BE2C (cell line): ENCODE measurements at regions not wholly inside any gene's neighbourhood (a gene's known extent, or its start where the extent isn't known, plus 50 kb on each side); places are given as distances from the start of the nearest gene placed in this dataset.

ENCODE experiments used
- DNase-seq: peaks from one replicate; pipeline ENCODE4 v3.0.0-alpha.2; 2020
- H3K27me3 ChIP-seq: fragments of 250-450 bp; sonication (Bioruptor Pico); 2 replicates; pipeline ENCODE4 v1.5.1; 2020; ENCODE audit warnings: mild to moderate bottlenecking
- H3K36me3 ChIP-seq: fragments of 250-450 bp; sonication (Bioruptor Pico); 2 replicates; pipeline ENCODE4 v1.5.1; 2020; ENCODE audit warnings: mild to moderate bottlenecking
- H3K4me1 ChIP-seq: fragments of 250-450 bp; sonication (Bioruptor Pico); 2 replicates; pipeline ENCODE4 v1.5.1; 2020
- H3K4me3 ChIP-seq: 2 replicates; pipeline ENCODE4 v1.5.1; 2011; ENCODE audit warnings: low read depth, low read length
- H3K9me3 ChIP-seq: fragments of 250-450 bp; sonication (Bioruptor Pico); 2 replicates; pipeline ENCODE4 v1.5.1; 2020
- TF ChIP-seq, protein P1 (sequence below): IDR thresholded peaks from 2 replicates; pipeline ENCODE4 v1.5.1; 2012; ENCODE audit warnings: mild to moderate bottlenecking, low read depth, low read length

DNA sequence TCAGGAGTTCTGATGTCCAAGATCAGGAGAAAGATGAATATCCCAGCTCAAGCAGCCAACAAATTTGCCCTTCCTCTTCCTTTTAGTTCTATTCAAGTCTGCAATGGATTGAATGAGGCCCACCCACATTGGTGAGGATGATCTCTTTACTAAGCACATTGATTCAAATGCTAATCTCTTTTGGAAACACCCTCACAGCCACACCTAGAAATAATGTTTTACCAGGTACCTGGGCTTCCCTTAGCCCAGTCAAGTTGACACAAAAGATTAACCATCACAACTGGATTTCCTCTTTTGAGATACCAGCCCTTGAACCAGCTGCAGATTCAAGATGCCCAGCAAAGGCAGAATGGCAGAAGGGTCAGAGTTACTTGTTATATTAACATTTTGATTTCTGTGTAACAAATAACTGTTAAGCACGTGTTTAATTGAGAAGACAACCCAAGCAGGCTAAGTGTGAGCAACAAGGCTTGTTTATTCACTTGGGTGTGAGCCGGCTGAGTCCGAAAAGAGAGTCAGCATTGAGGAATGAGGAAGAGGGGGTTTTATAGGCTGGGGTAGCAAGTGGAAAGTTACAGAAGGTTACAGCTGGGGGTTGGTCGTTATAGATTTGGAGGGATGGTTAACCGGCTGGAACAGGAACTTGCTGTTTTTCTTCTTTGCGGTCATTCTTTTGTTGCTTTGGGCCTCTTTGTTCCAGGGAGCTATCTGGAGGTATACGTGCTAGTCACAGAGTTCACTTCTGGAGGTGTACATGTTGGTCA is 180.3 kb downstream of the EMP1 start:
- no peaks in the 10 kb centered on the region for H3K9me3 ChIP-seq
- no peaks in the 10 kb centered on the region; the same call in 1 of the 2 replicates for H3K4me1 ChIP-seq
- TF ChIP-seq, protein P1, sequence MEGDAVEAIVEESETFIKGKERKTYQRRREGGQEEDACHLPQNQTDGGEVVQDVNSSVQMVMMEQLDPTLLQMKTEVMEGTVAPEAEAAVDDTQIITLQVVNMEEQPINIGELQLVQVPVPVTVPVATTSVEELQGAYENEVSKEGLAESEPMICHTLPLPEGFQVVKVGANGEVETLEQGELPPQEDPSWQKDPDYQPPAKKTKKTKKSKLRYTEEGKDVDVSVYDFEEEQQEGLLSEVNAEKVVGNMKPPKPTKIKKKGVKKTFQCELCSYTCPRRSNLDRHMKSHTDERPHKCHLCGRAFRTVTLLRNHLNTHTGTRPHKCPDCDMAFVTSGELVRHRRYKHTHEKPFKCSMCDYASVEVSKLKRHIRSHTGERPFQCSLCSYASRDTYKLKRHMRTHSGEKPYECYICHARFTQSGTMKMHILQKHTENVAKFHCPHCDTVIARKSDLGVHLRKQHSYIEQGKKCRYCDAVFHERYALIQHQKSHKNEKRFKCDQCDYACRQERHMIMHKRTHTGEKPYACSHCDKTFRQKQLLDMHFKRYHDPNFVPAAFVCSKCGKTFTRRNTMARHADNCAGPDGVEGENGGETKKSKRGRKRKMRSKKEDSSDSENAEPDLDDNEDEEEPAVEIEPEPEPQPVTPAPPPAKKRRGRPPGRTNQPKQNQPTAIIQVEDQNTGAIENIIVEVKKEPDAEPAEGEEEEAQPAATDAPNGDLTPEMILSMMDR: no peak
- H3K36me3 ChIP-seq: no peaks in the 10 kb centered on the region
- H3K4me3 ChIP-seq: no peak overlapping the region
- no peaks in the 10 kb centered on the region; the same call in 1 of the 2 replicates for H3K27me3 ChIP-seq
- no peak for DNase-seq

DNA sequence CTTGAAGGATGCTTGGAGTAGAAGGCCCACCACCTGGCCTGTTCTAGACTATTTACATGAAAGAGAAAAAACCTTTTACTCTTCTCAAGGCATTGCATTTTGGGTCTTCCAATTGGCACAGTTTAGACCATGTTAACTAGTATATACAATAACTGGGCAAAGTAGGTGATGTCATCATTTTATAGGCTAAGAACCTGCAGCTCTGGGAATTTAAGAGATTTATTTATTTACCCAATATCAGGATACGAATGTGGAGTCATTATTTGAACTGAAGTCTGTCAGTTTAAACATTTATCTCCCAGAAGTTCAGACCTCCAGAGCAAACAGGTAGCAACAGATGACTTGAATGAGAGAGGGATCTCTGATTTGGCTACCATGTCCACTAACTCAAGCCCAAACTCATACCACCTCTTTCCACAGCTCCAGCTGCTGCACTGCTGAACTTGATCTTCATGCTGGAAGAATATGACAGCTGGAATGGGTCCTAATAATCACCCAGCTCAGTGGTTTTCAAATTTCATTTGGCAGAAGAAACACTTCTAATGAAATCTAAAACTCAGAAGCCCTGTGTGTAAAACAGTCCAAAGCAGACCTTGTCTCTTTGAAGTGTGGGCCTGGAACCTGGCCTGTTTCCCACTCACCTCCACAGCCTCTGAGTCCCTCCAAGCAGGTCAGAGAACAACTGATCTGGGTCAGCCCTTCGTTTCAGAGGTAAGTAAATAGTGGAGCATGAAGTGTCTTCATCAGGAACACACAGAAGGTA is 179.2 kb downstream of the EMP1 start:
- Histone ChIP-seq H3K27me3 (no peaks in the 10 kb centered on the region), H3K9me3 (no peaks in the 10 kb centered on the region), H3K4me3 (no peak overlapping the region), H3K36me3 (no peaks in the 10 kb centered on the region), H3K4me1 (no peaks in the 10 kb centered on the region; the same call in 1 of the 2 replicates)
- DNase-seq: no peak
- TF ChIP-seq, protein P1: no peak

DNA sequence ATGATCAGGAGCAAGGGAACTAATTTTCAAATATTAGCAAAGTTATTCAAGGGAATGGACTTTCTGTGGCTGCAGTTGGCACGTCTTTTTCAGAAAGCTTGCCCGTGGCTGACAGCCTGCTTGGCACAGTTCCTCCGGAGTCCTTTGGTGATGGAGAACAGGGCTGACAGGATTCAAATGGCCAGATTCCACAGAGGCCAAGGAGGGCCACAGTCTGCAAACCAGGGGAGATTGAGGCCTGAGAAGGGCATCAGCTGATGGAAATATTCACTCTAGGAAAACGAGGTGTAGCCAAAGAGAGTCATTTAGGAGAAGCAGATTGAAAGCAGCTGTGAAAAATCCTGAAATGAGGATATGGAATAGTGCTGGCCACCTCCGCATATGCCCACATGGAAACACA is 178.3 kb downstream of the EMP1 start:
- Histone ChIP-seq H3K4me1 (no peaks in the 10 kb centered on the region; the same call in 1 of the 2 replicates), H3K4me3 (no peak overlapping the region), H3K9me3 (no peaks in the 10 kb centered on the region), H3K27me3 (no peaks in the 10 kb centered on the region), H3K36me3 (no peaks in the 10 kb centered on the region)
- TF ChIP-seq, protein P1: no peak
- DNase-seq: no peak

DNA sequence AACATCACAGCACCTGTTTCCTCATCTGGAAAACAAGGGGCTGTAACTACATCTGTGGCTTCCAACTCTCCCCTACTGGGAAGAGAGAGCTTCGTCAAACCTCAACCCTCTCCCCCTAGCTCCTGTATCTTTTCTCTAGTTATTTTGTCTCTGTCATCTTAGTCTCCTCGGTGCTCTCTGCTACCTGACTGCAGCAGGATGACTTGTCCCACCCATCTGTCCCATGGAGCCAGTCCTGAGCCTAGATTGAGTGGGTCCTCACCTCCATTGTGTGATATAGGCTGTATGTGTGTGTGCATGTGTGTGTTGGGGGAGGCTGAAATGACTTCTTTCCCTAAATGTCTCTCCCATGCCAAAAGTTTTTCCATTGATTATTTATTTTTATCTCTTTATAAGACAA is 177.3 kb downstream of the EMP1 start:
- no peaks in the 10 kb centered on the region for H3K36me3 ChIP-seq
- DNase-seq: no peak
- no peaks in the 10 kb centered on the region for H3K4me1 ChIP-seq
- no peak overlapping the region for H3K4me3 ChIP-seq
- no peaks in the 10 kb centered on the region for H3K27me3 ChIP-seq
- TF ChIP-seq, protein P1: no peak
- no peaks in the 10 kb centered on the region for H3K9me3 ChIP-seq

DNA sequence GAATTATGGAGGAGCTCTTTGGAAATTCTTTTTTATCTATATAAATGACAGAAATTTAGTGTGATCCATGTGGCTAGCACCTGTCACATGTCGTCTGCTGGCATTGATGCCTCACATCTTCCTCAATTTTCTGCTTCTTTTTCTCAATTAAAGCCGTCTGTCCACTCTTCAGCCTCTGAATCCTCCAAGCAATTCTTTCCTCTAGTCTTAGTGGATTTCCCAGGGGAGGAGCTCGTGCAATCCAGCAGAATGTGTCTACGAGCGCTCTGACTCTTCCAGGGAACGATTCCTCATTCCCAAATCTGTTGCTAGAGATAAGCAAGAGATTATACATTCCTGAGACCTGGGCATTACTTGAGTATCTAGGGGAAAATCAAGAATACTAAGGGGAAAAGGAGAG is 176.6 kb downstream of the EMP1 start:
- TF ChIP-seq, protein P1: no peak
- H3K4me1 ChIP-seq: no peaks in the 10 kb centered on the region

DNA sequence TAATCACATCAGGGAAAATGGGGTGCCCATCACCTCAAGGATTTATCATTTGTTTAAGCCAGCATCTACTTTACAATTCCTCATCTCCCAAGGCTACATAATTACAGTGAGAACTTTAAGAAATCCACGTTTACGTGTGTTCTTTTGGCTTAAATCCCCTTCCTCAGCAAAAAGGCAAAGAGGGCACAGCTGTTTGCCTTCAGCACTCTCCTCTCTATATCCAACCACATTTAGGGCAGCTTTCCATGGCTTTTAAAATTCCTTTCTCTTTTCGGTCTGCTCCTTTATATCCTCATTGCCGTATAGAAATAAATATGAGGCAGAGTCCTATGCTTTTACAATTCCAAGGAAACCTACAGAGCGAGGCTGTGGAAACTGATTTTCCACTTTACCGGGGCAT is 175.9 kb downstream of the EMP1 start:
- Histone ChIP-seq H3K27me3 (no peaks in the 10 kb centered on the region), H3K36me3 (no peaks in the 10 kb centered on the region), H3K9me3 (no peaks in the 10 kb centered on the region), H3K4me3 (no peak overlapping the region), H3K4me1 (no peaks in the 10 kb centered on the region)
- TF ChIP-seq, protein P1: no peak
- no peak for DNase-seq

More for the DNA sequence above, 176.6 kb downstream of the EMP1 start:
- Histone ChIP-seq H3K4me3 (no peak overlapping the region), H3K27me3 (no peaks in the 10 kb centered on the region), H3K9me3 (no peaks in the 10 kb centered on the region), H3K36me3 (no peaks in the 10 kb centered on the region)
- DNase-seq: no peak
